ENCODE measurements at regions not wholly inside any gene's neighbourhood (a gene's known extent, or its start where the extent isn't known, plus 50 kb on each side); places are given as distances from the start of the nearest gene placed in this dataset.
"Not testable (repeated sequence)": the region's sequence is repeated elsewhere in the genome, so short reads cannot be mapped to it uniquely, and the experiment has no call there.

DNA sequence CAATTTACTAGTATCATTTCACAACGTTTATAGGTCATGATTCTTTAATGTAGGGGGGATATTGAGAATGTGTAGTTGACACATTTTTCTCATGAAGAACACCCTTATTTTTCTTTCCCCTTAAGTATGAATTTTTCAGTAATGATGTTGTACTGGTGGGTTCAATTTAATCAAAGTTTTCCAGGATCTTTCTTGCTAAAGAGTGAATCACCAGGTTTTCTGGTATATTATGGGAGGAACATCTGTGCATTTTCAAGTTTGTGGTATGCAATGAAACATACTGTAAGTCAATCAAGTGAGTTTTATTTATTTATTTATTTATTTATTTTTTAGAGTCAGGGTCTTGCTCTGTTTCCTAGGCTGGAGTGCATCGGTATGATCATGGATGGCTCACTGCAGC lies 221.2 kb upstream of the PTGFR start:
- no peak overlapping the region for H3K4me3 ChIP-seq (ENCODE audit: control insufficient read depth in 1 of 7, extremely low read depth in 1 of 7, insufficient read depth in 4 of 7, low read depth in 2 of 7, low read length in 6 of 7)
- POLR2A ChIA-PET, result no interaction called here
- no peaks in the 10 kb centered on the region for H3K4me1 ChIP-seq (ENCODE audit: control extremely low read depth in 1 of 4, control insufficient read depth in 4 of 4, insufficient read depth in 4 of 4, low read length in 3 of 4)
- no peak for DNase-seq
- no CpG with 5 or more reads among the region's 2 CpGs for WGBS (ENCODE audit: insufficient coverage)
- no peaks in the 10 kb centered on the region for H3K27me3 ChIP-seq (replicated peaks in 2 of 5; ENCODE audit: control insufficient read depth in 4 of 5, insufficient read depth in 5 of 5, low read length in 4 of 5)
- CTCF ChIA-PET, result no interaction called here
- no peaks in the 10 kb centered on the region for H3K9me3 ChIP-seq (ENCODE audit: control extremely low read depth in 1 of 5, control insufficient read depth in 4 of 5, insufficient read depth in 2 of 5, low read depth in 1 of 5, low read length in 4 of 5)
- no peaks in the 10 kb centered on the region for H3K36me3 ChIP-seq (ENCODE audit: control insufficient read depth in 4 of 4, insufficient read depth in 4 of 4, low read length in 3 of 4)
- H3K27ac ChIP-seq (ENCODE audit: insufficient read depth in 1 of 2, low read depth in 1 of 2, low read length in 2 of 2, poor library complexity in 1 of 2, severe bottlenecking in 2 of 2), result no peak overlapping the region

GRCh38 chr1:78271423-78271822 lies 219.4 kb upstream of the PTGFR start:
- H3K9me3 ChIP-seq (ENCODE audit: control extremely low read depth in 1 of 5, control insufficient read depth in 4 of 5, insufficient read depth in 2 of 5, low read depth in 1 of 5, low read length in 4 of 5); H3K4me1 ChIP-seq (ENCODE audit: control extremely low read depth in 1 of 4, control insufficient read depth in 4 of 4, insufficient read depth in 4 of 4, low read length in 3 of 4); H3K36me3 ChIP-seq (ENCODE audit: control insufficient read depth in 4 of 4, insufficient read depth in 4 of 4, low read length in 3 of 4); H3K4me3 ChIP-seq (ENCODE audit: control insufficient read depth in 1 of 7, extremely low read depth in 1 of 7, insufficient read depth in 4 of 7, low read depth in 2 of 7, low read length in 6 of 7); DNase-seq; POLR2A ChIA-PET; H3K27me3 ChIP-seq (replicated peaks in 2 of 5; ENCODE audit: control insufficient read depth in 4 of 5, insufficient read depth in 5 of 5, low read length in 4 of 5); H3K27ac ChIP-seq (ENCODE audit: insufficient read depth in 1 of 2, low read depth in 1 of 2, low read length in 2 of 2, poor library complexity in 1 of 2, severe bottlenecking in 2 of 2); CTCF ChIA-PET: not testable (repeated sequence)
- WGBS (ENCODE audit: insufficient coverage), result no CpG with 5 or more reads among the region's 2 CpGs

- H3K9me3 ChIP-seq (ENCODE audit: control extremely low read depth in 1 of 5, control insufficient read depth in 4 of 5, insufficient read depth in 2 of 5, low read depth in 1 of 5, low read length in 4 of 5), result no peaks in the 10 kb centered on the region
- no peaks in the 10 kb centered on the region for H3K27me3 ChIP-seq (replicated peaks in 2 of 5; ENCODE audit: control insufficient read depth in 4 of 5, insufficient read depth in 5 of 5, low read length in 4 of 5)
- DNase-seq, result no peak
- ChIA-PET CTCF (no interaction called here), POLR2A (no interaction called here)
- WGBS (ENCODE audit: insufficient coverage), result 89% methylated on average over 3 of the region's 3 CpGs
- H3K4me1 ChIP-seq (ENCODE audit: control extremely low read depth in 1 of 4, control insufficient read depth in 4 of 4, insufficient read depth in 4 of 4, low read length in 3 of 4), result peaks cover 0 to 12% (median 0%) of the 10 kb centered on the region in 4 experiments
- H3K27ac ChIP-seq (ENCODE audit: insufficient read depth in 1 of 2, low read depth in 1 of 2, low read length in 2 of 2, poor library complexity in 1 of 2, severe bottlenecking in 2 of 2), result no peak overlapping the region
- no peaks in the 10 kb centered on the region for H3K36me3 ChIP-seq (ENCODE audit: control insufficient read depth in 4 of 4, insufficient read depth in 4 of 4, low read length in 3 of 4)
- H3K4me3 ChIP-seq (ENCODE audit: control insufficient read depth in 1 of 7, extremely low read depth in 1 of 7, insufficient read depth in 4 of 7, low read depth in 2 of 7, low read length in 6 of 7), result no peak overlapping the region
Observed at GRCh38 chr1:78274814-78275213, 216.0 kb upstream of the PTGFR start.

GRCh38 chr1:78275456-78275855 lies 215.3 kb upstream of the PTGFR start:
- H3K27ac ChIP-seq (ENCODE audit: insufficient read depth in 1 of 2, low read depth in 1 of 2, low read length in 2 of 2, poor library complexity in 1 of 2, severe bottlenecking in 2 of 2), result no peak overlapping the region
- H3K4me1 ChIP-seq (ENCODE audit: control extremely low read depth in 1 of 4, control insufficient read depth in 4 of 4, insufficient read depth in 4 of 4, low read length in 3 of 4), result peaks cover 0 to 12% (median 0%) of the 10 kb centered on the region in 4 experiments
- 80% methylated on average over 1 of the region's 2 CpGs for WGBS (ENCODE audit: insufficient coverage)
- CTCF ChIA-PET, result no interaction called here
- H3K4me3 ChIP-seq (ENCODE audit: control insufficient read depth in 1 of 7, extremely low read depth in 1 of 7, insufficient read depth in 4 of 7, low read depth in 2 of 7, low read length in 6 of 7), result no peak overlapping the region
- POLR2A ChIA-PET, result interaction anchor here (0.6 kb wide), 1 partner anchor 1440 kb away, joined by 3 read pairs; no protein-coding TSS in a partner anchor
- no peaks in the 10 kb centered on the region for H3K27me3 ChIP-seq (replicated peaks in 2 of 5; ENCODE audit: control insufficient read depth in 4 of 5, insufficient read depth in 5 of 5, low read length in 4 of 5)
- no peaks in the 10 kb centered on the region for H3K9me3 ChIP-seq (ENCODE audit: control extremely low read depth in 1 of 5, control insufficient read depth in 4 of 5, insufficient read depth in 2 of 5, low read depth in 1 of 5, low read length in 4 of 5)
- DNase-seq, result no peak
- no peaks in the 10 kb centered on the region for H3K36me3 ChIP-seq (ENCODE audit: control insufficient read depth in 4 of 4, insufficient read depth in 4 of 4, low read length in 3 of 4)

GRCh38 chr1:78275906-78276685 lies 214.7 kb upstream of the PTGFR start:
- H3K4me1 ChIP-seq (ENCODE audit: control extremely low read depth in 1 of 4, control insufficient read depth in 4 of 4, insufficient read depth in 4 of 4, low read length in 3 of 4), result peaks cover 0 to 12% (median 0%) of the 10 kb centered on the region in 4 experiments
- no peaks in the 10 kb centered on the region for H3K27me3 ChIP-seq (replicated peaks in 2 of 5; ENCODE audit: control insufficient read depth in 4 of 5, insufficient read depth in 5 of 5, low read length in 4 of 5)
- no peaks in the 10 kb centered on the region for H3K9me3 ChIP-seq (ENCODE audit: control extremely low read depth in 1 of 5, control insufficient read depth in 4 of 5, insufficient read depth in 2 of 5, low read depth in 1 of 5, low read length in 4 of 5)
- 83% methylated on average over 1 of the region's 3 CpGs for WGBS (ENCODE audit: insufficient coverage)
- ChIA-PET POLR2A (interaction anchor here (0.6 kb wide), 1 partner anchor 1441 kb away, joined by 3 read pairs; no protein-coding TSS in a partner anchor), CTCF (no interaction called here)
- DNase-seq, result no peak
- H3K36me3 ChIP-seq (ENCODE audit: control insufficient read depth in 4 of 4, insufficient read depth in 4 of 4, low read length in 3 of 4), result no peaks in the 10 kb centered on the region
- H3K4me3 ChIP-seq (ENCODE audit: control insufficient read depth in 1 of 7, extremely low read depth in 1 of 7, insufficient read depth in 4 of 7, low read depth in 2 of 7, low read length in 6 of 7), result no peak overlapping the region
- no peak overlapping the region for H3K27ac ChIP-seq (ENCODE audit: insufficient read depth in 1 of 2, low read depth in 1 of 2, low read length in 2 of 2, poor library complexity in 1 of 2, severe bottlenecking in 2 of 2)

- ChIA-PET POLR2A (no interaction called here), CTCF (interaction anchor here (0.6 to 1.1 kb wide), 2 partner anchors 21 to 113 kb away, joined by 3 to 4 read pairs; no protein-coding TSS in a partner anchor)
- peak in 2 of 3 donors; percentile 11 to 13 for DNase-seq
- Histone ChIP-seq H3K9me3 (ENCODE audit: control extremely low read depth in 1 of 5, control insufficient read depth in 4 of 5, insufficient read depth in 2 of 5, low read depth in 1 of 5, low read length in 4 of 5) (no peaks in the 10 kb centered on the region), H3K36me3 (ENCODE audit: control insufficient read depth in 4 of 4, insufficient read depth in 4 of 4, low read length in 3 of 4) (no peaks in the 10 kb centered on the region), H3K4me3 (ENCODE audit: control insufficient read depth in 1 of 7, extremely low read depth in 1 of 7, insufficient read depth in 4 of 7, low read depth in 2 of 7, low read length in 6 of 7) (no peak overlapping the region), H3K4me1 (ENCODE audit: control extremely low read depth in 1 of 4, control insufficient read depth in 4 of 4, insufficient read depth in 4 of 4, low read length in 3 of 4) (peaks cover 0 to 12% (median 0%) of the 10 kb centered on the region in 4 experiments), H3K27ac (ENCODE audit: insufficient read depth in 1 of 2, low read depth in 1 of 2, low read length in 2 of 2, poor library complexity in 1 of 2, severe bottlenecking in 2 of 2) (no peak overlapping the region), H3K27me3 (replicated peaks in 2 of 5; ENCODE audit: control insufficient read depth in 4 of 5, insufficient read depth in 5 of 5, low read length in 4 of 5) (no peaks in the 10 kb centered on the region)
Observed at GRCh38 chr1:78277253-78277652, 213.5 kb upstream of the PTGFR start.

DNA sequence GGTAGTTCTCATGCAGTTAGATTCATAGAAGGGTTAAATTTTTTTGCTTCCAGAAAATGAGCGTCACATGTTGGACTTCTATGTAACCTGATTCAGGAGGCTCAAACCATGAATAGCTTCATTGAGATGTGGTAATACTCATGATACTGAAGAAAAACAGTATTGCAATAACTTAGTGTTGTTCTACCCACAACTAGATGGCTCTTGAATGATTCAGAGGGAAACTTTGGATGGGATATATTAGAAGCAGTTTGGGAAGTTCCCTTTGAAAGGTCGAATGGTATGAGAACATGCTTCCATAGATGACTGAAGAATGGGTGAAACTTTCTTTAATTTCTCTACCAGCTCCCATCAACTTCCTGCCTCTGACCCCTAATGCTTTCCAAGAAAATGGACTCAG lies 211.7 kb upstream of the PTGFR start:
- H3K27ac ChIP-seq (ENCODE audit: insufficient read depth in 1 of 2, low read depth in 1 of 2, low read length in 2 of 2, poor library complexity in 1 of 2, severe bottlenecking in 2 of 2), result no peak overlapping the region
- DNase-seq, result no peak
- WGBS (ENCODE audit: insufficient coverage), result no CpG with 5 or more reads among the region's 2 CpGs
- ChIA-PET POLR2A (no interaction called here), CTCF (no interaction called here)
- H3K4me3 ChIP-seq (ENCODE audit: control insufficient read depth in 1 of 7, extremely low read depth in 1 of 7, insufficient read depth in 4 of 7, low read depth in 2 of 7, low read length in 6 of 7), result no peak overlapping the region
- H3K9me3 ChIP-seq (ENCODE audit: control extremely low read depth in 1 of 5, control insufficient read depth in 4 of 5, insufficient read depth in 2 of 5, low read depth in 1 of 5, low read length in 4 of 5), result no peaks in the 10 kb centered on the region
- H3K36me3 ChIP-seq (ENCODE audit: control insufficient read depth in 4 of 4, insufficient read depth in 4 of 4, low read length in 3 of 4), result no peaks in the 10 kb centered on the region
- peaks cover 0 to 12% (median 0%) of the 10 kb centered on the region in 4 experiments for H3K4me1 ChIP-seq (ENCODE audit: control extremely low read depth in 1 of 4, control insufficient read depth in 4 of 4, insufficient read depth in 4 of 4, low read length in 3 of 4)
- H3K27me3 ChIP-seq (replicated peaks in 2 of 5; ENCODE audit: control insufficient read depth in 4 of 5, insufficient read depth in 5 of 5, low read length in 4 of 5), result no peaks in the 10 kb centered on the region
